ENCODE measurements at regions not wholly inside any gene's neighbourhood (a gene's known extent, or its start where the extent isn't known, plus 50 kb on each side); places are given as distances from the start of the nearest gene placed in this dataset.

DNA sequence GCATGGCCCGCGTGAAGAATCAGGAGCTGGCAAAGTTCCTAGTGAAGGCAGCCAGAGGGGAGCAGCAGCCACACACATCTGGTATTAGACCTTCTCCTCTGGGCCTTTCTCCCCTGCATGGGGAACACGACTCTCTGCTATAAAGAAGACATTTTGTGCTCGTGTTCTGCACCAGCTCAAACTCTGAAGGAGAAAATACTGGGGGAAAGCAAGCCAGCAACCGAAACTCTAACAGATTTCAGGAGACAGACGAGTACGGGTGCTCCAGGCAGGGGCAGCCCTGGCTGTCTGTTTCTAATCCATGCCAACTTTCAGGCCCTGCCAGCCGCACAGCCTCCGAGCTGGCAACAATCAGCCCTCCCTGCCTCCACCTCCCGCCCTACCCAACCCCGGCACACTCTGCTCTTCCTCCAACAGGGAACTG lies 296.3 kb downstream of the BRD1 start:
- Histone ChIP-seq H3K4me3 (ENCODE audit: low read depth, low read length) (no peak overlapping the region), H3K36me3 (ENCODE audit: control insufficient read depth, insufficient read depth, low read length) (no peaks in the 10 kb centered on the region), H3K4me1 (ENCODE audit: control insufficient read depth, insufficient read depth, low read length, poor library complexity, severe bottlenecking) (no peaks in the 10 kb centered on the region), H3K27me3 (ENCODE audit: control insufficient read depth, insufficient read depth, low read length) (no peaks in the 10 kb centered on the region), H3K27ac (ENCODE audit: insufficient read depth, low read length, poor library complexity, severe bottlenecking) (no peak overlapping the region), H3K9me3 (ENCODE audit: control insufficient read depth in 2 of 2, low read length in 2 of 2) (no peaks in the 10 kb centered on the region)
- ATAC-seq (ENCODE audit: low read depth in 2 of 2), result no peak
- Mint-ChIP-seq H3K36me3 (no peaks in the 10 kb centered on the region), H3K4me1 (peaks cover 0 to 6% (median 2%) of the 10 kb centered on the region in 4 donors), H3K27ac (no peak overlapping the region), H3K9me3 (peaks cover 0 to 4% (median 0%) of the 10 kb centered on the region in 7 donors), H3K4me3 (no peak overlapping the region), H3K27me3 (no peaks in the 10 kb centered on the region)
- no peak for DNase-seq

DNA sequence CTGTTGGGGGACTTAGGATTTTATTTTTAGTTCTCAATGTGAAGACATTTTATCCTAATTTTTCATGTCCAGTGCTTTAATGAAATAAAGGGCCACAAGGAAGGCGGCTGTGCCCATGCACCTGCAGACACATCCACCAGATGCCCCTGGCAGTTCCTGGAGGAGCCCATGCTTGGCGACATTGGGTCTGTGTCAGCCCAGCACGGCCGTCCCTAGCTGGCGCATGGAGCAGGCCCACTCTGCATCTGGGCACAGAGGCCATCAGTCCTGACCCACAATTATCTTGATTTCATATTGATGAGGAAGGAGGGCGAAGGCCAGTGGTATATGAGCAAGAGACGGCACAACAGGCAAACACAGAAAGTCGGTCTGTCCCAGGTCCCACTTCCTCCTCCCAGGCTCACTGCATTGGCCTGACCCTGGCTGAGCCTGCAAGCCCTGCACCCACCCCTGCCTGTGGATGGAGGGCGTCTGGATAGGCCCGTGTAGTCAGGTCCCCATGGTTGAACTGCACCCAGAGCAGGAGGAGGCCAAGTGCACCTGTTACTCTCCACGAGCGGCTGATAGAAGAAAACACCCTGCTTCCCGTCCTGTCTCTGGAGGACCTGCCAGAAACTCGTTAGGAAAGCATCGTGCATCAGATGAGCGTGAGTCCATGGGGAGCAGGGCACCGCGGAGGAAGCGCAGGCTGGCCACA lies 296.9 kb downstream of the BRD1 start:
- Mint-ChIP-seq H3K27ac (no peak overlapping the region), H3K4me3 (no peak overlapping the region), H3K36me3 (no peaks in the 10 kb centered on the region), H3K27me3 (no peaks in the 10 kb centered on the region), H3K9me3 (peaks cover 0 to 4% (median 0%) of the 10 kb centered on the region in 7 donors), H3K4me1 (peaks cover 0 to 6% (median 0%) of the 10 kb centered on the region in 4 donors)
- Histone ChIP-seq H3K9me3 (ENCODE audit: control insufficient read depth in 2 of 2, low read length in 2 of 2) (no peaks in the 10 kb centered on the region), H3K27me3 (ENCODE audit: control insufficient read depth, insufficient read depth, low read length) (no peaks in the 10 kb centered on the region), H3K4me1 (ENCODE audit: control insufficient read depth, insufficient read depth, low read length, poor library complexity, severe bottlenecking) (no peaks in the 10 kb centered on the region), H3K36me3 (ENCODE audit: control insufficient read depth, insufficient read depth, low read length) (no peaks in the 10 kb centered on the region), H3K27ac (ENCODE audit: insufficient read depth, low read length, poor library complexity, severe bottlenecking) (no peak overlapping the region), H3K4me3 (ENCODE audit: low read depth, low read length) (no peak overlapping the region)
- no peak for ATAC-seq (ENCODE audit: low read depth in 2 of 2)
- no peak for DNase-seq

DNA sequence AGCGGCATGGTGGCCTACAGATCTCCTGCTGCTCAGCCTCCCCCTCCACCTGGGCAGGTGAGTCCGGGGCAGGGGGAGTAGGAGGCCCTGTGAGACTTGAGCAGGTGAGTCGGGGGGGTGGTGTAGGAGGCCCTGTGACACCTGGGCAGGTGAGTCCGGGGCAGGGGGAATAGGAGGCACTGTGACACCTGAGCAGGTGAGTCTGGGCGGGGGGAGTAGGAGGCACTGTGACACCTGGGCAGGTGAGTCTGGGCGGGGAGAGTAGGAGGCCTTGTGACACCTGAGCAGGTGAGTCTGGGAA lies 299.3 kb downstream of the BRD1 start:
- no peaks in the 10 kb centered on the region for H3K27me3 ChIP-seq (ENCODE audit: control insufficient read depth, insufficient read depth, low read length)
- peaks cover 0 to 9% (median 0%) of the 10 kb centered on the region in 4 donors for H3K4me1 Mint-ChIP-seq
- H3K27ac ChIP-seq (ENCODE audit: insufficient read depth, low read length, poor library complexity, severe bottlenecking), result no peak overlapping the region
- no peaks in the 10 kb centered on the region for H3K36me3 Mint-ChIP-seq
- no peaks in the 10 kb centered on the region for H3K36me3 ChIP-seq (ENCODE audit: control insufficient read depth, insufficient read depth, low read length)
- H3K4me3 Mint-ChIP-seq, result no peak overlapping the region
- ATAC-seq (ENCODE audit: low read depth in 2 of 2) (no peak), DNase-seq (no peak)
- H3K9me3 Mint-ChIP-seq, result peaks cover 0 to 4% (median 0%) of the 10 kb centered on the region in 7 donors
- H3K27ac Mint-ChIP-seq, result no peak overlapping the region
- no peak overlapping the region for H3K4me3 ChIP-seq (ENCODE audit: low read depth, low read length)
- no peaks in the 10 kb centered on the region for H3K27me3 Mint-ChIP-seq
- no peaks in the 10 kb centered on the region for H3K4me1 ChIP-seq (ENCODE audit: control insufficient read depth, insufficient read depth, low read length, poor library complexity, severe bottlenecking)
- no peaks in the 10 kb centered on the region for H3K9me3 ChIP-seq (ENCODE audit: control insufficient read depth in 2 of 2, low read length in 2 of 2)

DNA sequence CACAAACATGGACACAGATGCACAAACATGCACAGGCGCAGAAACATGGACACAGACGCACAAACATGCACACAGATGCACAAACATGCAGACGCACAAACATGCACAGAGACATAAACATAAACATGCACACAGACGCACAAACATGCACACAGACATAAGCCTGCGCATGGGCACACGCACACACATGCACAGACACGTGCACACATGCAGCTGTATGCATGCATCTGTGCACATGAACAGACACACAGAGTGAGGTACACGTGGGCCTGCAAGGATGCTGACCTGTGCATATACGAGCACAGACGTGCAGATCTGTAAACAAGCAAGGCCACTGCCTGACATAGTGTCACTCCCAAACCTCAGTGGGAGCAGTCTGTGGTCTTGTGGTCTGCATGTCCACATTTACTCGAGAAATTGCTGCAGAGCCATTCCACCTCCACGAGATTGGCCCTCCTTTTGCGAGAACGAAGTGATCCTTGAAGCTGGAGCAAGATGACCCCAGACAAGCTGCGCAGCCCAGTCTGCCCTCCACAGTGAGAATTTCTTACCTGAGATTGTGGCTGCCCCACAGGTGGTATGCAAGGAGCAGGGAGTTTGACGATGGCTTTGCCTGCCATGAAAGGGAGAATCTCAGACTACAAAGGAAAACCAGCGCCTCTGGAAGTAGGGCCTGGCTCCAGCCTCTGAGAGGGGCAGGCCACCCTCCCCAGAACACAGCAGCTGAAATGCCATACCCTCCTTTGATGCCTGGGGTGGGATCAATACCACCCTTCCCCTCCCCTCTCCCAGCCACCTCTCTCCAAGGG lies 299.9 kb downstream of the BRD1 start:
- no peak for ATAC-seq (ENCODE audit: low read depth in 2 of 2)
- H3K4me1 Mint-ChIP-seq, result peaks cover 0 to 9% (median 0%) of the 10 kb centered on the region in 4 donors
- DNase-seq, result no peak
- no peak overlapping the region for H3K4me3 ChIP-seq (ENCODE audit: low read depth, low read length)
- H3K27me3 Mint-ChIP-seq, result no peaks in the 10 kb centered on the region
- no peaks in the 10 kb centered on the region for H3K9me3 ChIP-seq (ENCODE audit: control insufficient read depth in 2 of 2, low read length in 2 of 2)
- H3K4me1 ChIP-seq (ENCODE audit: control insufficient read depth, insufficient read depth, low read length, poor library complexity, severe bottlenecking), result no peaks in the 10 kb centered on the region
- no peak overlapping the region for H3K4me3 Mint-ChIP-seq
- H3K9me3 Mint-ChIP-seq, result peaks cover 0 to 4% (median 0%) of the 10 kb centered on the region in 7 donors
- no peaks in the 10 kb centered on the region for H3K27me3 ChIP-seq (ENCODE audit: control insufficient read depth, insufficient read depth, low read length)
- H3K27ac ChIP-seq (ENCODE audit: insufficient read depth, low read length, poor library complexity, severe bottlenecking), result no peak overlapping the region
- H3K27ac Mint-ChIP-seq, result no peak overlapping the region
- no peaks in the 10 kb centered on the region for H3K36me3 Mint-ChIP-seq
- H3K36me3 ChIP-seq (ENCODE audit: control insufficient read depth, insufficient read depth, low read length), result no peaks in the 10 kb centered on the region

GRCh38 chr22:49525801-49526535 lies 301.7 kb downstream of the BRD1 start:
- DNase-seq, result no peak

DNA sequence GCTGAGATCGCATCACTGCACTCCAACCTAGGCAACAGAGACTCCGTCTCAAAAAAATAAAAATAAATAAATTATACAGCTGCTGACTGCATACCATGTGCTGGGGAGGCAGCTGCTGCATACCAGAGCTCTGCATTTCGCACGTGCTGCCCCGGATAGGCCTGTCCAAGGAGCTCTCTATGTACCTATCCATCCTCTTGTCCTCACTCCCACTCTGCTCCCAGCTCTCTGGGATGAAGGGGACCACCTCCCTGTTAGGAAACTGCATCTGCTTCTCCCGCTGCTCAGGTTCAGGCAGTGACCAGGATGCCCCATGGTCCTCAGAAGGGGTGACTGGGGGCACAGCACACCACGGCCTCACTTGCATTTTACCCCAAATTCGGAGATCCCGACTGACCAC lies 302.3 kb downstream of the BRD1 start:
- Histone ChIP-seq H3K27ac (ENCODE audit: insufficient read depth, low read length, poor library complexity, severe bottlenecking) (no peak overlapping the region), H3K36me3 (ENCODE audit: control insufficient read depth, insufficient read depth, low read length) (no peaks in the 10 kb centered on the region), H3K4me3 (ENCODE audit: low read depth, low read length) (no peak overlapping the region), H3K9me3 (ENCODE audit: control insufficient read depth in 2 of 2, low read length in 2 of 2) (no peaks in the 10 kb centered on the region), H3K27me3 (ENCODE audit: control insufficient read depth, insufficient read depth, low read length) (no peaks in the 10 kb centered on the region), H3K4me1 (ENCODE audit: control insufficient read depth, insufficient read depth, low read length, poor library complexity, severe bottlenecking) (no peaks in the 10 kb centered on the region)
- no peaks in the 10 kb centered on the region for H3K36me3 Mint-ChIP-seq
- ATAC-seq (ENCODE audit: low read depth in 2 of 2) (no peak), DNase-seq (no peak)
- peaks cover 0 to 4% (median 0%) of the 10 kb centered on the region in 7 donors for H3K9me3 Mint-ChIP-seq
- no peak overlapping the region for H3K27ac Mint-ChIP-seq
- no peaks in the 10 kb centered on the region for H3K27me3 Mint-ChIP-seq
- peaks cover 0 to 9% (median 0%) of the 10 kb centered on the region in 4 donors for H3K4me1 Mint-ChIP-seq
- H3K4me3 Mint-ChIP-seq, result no peak overlapping the region

More at GRCh38 chr22:49525801-49526535, 301.7 kb downstream of the BRD1 start:
- ATAC-seq (ENCODE audit: low read depth in 2 of 2), result no peak
- Mint-ChIP-seq H3K9me3 (peaks cover 0 to 4% (median 0%) of the 10 kb centered on the region in 7 donors), H3K4me3 (no peak overlapping the region), H3K4me1 (peaks cover 0 to 9% (median 0%) of the 10 kb centered on the region in 4 donors), H3K27me3 (no peaks in the 10 kb centered on the region), H3K36me3 (no peaks in the 10 kb centered on the region), H3K27ac (no peak overlapping the region)
- H3K4me1 ChIP-seq (ENCODE audit: control insufficient read depth, insufficient read depth, low read length, poor library complexity, severe bottlenecking), result no peaks in the 10 kb centered on the region
- no peaks in the 10 kb centered on the region for H3K9me3 ChIP-seq (ENCODE audit: control insufficient read depth in 2 of 2, low read length in 2 of 2)
- H3K27ac ChIP-seq (ENCODE audit: insufficient read depth, low read length, poor library complexity, severe bottlenecking), result no peak overlapping the region
- H3K27me3 ChIP-seq (ENCODE audit: control insufficient read depth, insufficient read depth, low read length), result no peaks in the 10 kb centered on the region
- no peak overlapping the region for H3K4me3 ChIP-seq (ENCODE audit: low read depth, low read length)
- no peaks in the 10 kb centered on the region for H3K36me3 ChIP-seq (ENCODE audit: control insufficient read depth, insufficient read depth, low read length)

GRCh38 chr22:49524362-49524761 lies 303.3 kb downstream of the BRD1 start:
- no peaks in the 10 kb centered on the region for H3K9me3 ChIP-seq (ENCODE audit: control insufficient read depth in 2 of 2, low read length in 2 of 2)
- peaks cover 0 to 4% (median 0%) of the 10 kb centered on the region in 7 donors for H3K9me3 Mint-ChIP-seq
- H3K27ac Mint-ChIP-seq, result no peak overlapping the region
- no peaks in the 10 kb centered on the region for H3K27me3 ChIP-seq (ENCODE audit: control insufficient read depth, insufficient read depth, low read length)
- no peaks in the 10 kb centered on the region for H3K4me1 ChIP-seq (ENCODE audit: control insufficient read depth, insufficient read depth, low read length, poor library complexity, severe bottlenecking)
- peaks cover 0 to 9% (median 0%) of the 10 kb centered on the region in 4 donors for H3K4me1 Mint-ChIP-seq
- H3K4me3 Mint-ChIP-seq, result no peak overlapping the region
- no peaks in the 10 kb centered on the region for H3K36me3 Mint-ChIP-seq
- DNase-seq (no peak), ATAC-seq (ENCODE audit: low read depth in 2 of 2) (no peak)
- no peak overlapping the region for H3K4me3 ChIP-seq (ENCODE audit: low read depth, low read length)
- no peaks in the 10 kb centered on the region for H3K36me3 ChIP-seq (ENCODE audit: control insufficient read depth, insufficient read depth, low read length)
- H3K27ac ChIP-seq (ENCODE audit: insufficient read depth, low read length, poor library complexity, severe bottlenecking), result no peak overlapping the region
- H3K27me3 Mint-ChIP-seq, result no peaks in the 10 kb centered on the region
